Activated CD8-positive, alpha-beta T cell treated with anti-CD3 and anti-CD28 coated beads for 36 hours (primary cell): ENCODE measurements at regions not wholly inside any gene's neighbourhood (a gene's known extent, or its start where the extent isn't known, plus 50 kb on each side); places are given as distances from the start of the nearest gene placed in this dataset.

ENCODE experiments used
- ATAC-seq: fragments of 200-7000 bp; cut with Tn5 transposase; one replicate; pipeline ENCODE4 v1.10.0; 2021; ENCODE audit warnings: mild to moderate bottlenecking, moderate library complexity
- CTCF ChIA-PET: fragments of 350-600 bp; sonication (Branson Sonifier 250); formaldehyde crosslinking; loops from one replicate; lab custom pipeline; 2021; ENCODE audit warnings: antibody characterized with exemption; lab: Charles Lee
- POLR2A ChIA-PET: fragments of 350-600 bp; sonication (Branson Sonifier 250); formaldehyde crosslinking; loops from one replicate; lab custom pipeline; 2021; ENCODE audit warnings: antibody characterized with exemption; lab: Charles Lee
- DNase-seq: peaks from one replicate; pipeline ENCODE4 v3.0.0-alpha.2; 2020
- H3K27ac Mint-ChIP-seq: one replicate; pipeline ENCODE4 v1.8.0; 2021; ENCODE audit warnings: mild to moderate bottlenecking, mixed read lengths
- H3K27me3 Mint-ChIP-seq: one replicate; pipeline ENCODE4 v1.8.0; 2021; ENCODE audit warnings: mixed read lengths
- H3K36me3 Mint-ChIP-seq: one replicate; pipeline ENCODE4 v1.8.0; 2021; ENCODE audit warnings: low read depth, mixed read lengths
- H3K4me1 Mint-ChIP-seq: one replicate; pipeline ENCODE4 v1.8.0; 2021; ENCODE audit warnings: low read depth, mixed read lengths
- H3K4me3 Mint-ChIP-seq: one replicate; pipeline ENCODE4 v1.8.0; 2021; ENCODE audit warnings: mild to moderate bottlenecking, moderate library complexity, mixed read lengths
- H3K9me3 Mint-ChIP-seq: one replicate; pipeline ENCODE4 v1.8.0; 2021; ENCODE audit warnings: mixed read lengths
- CTCF ChIP-seq: fragments of 200-600 bp; IDR thresholded peaks from one replicate; pipeline ENCODE4 v1.8.0; 2022; ENCODE audit warnings: antibody characterized with exemption, mild to moderate bottlenecking
- intact Hi-C: fragments of 100-400 bp; cut with micrococcal nuclease; formaldehyde crosslinking; loops from one replicate; pipeline ENCODE4 v1.10.0; 2022

- DNase-seq (no peak), ATAC-seq (no peak)
- TF ChIP-seq CTCF: no peak
- H3K4me3 Mint-ChIP-seq: no peak overlapping the region
- ChIA-PET CTCF (no interaction called here), POLR2A (no interaction called here)
- peaks cover 6% of the 10 kb centered on the region for H3K9me3 Mint-ChIP-seq
- H3K27ac Mint-ChIP-seq: no peak overlapping the region
- H3K27me3 Mint-ChIP-seq: peaks cover 15% of the 10 kb centered on the region
- no peaks in the 10 kb centered on the region for H3K4me1 Mint-ChIP-seq
- intact Hi-C loops: no loop called here
- no peaks in the 10 kb centered on the region for H3K36me3 Mint-ChIP-seq
Observed at GRCh38 chr17:79676796-79677195, 53.9 kb upstream of the ENPP7 start.

DNA sequence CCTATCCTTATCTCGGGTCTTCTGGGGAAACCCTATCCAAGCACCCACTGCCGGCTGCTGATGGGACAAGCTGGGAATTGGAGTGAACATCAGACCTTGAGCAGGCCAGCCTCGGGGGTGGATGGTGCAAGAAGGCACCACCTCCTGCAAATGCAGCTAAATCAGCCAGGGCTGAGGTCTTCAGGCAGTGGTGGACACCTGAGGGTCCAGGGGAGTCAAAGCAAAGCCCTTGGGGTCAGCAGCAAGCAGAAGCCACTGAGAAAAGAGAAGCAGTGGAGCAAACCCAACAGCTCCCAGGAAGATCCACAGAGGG lies 55.4 kb upstream of the ENPP7 start:
- Mint-ChIP-seq H3K4me1 (no peaks in the 10 kb centered on the region), H3K27ac (no peak overlapping the region), H3K9me3 (peaks cover 6% of the 10 kb centered on the region), H3K4me3 (no peak overlapping the region), H3K36me3 (no peaks in the 10 kb centered on the region), H3K27me3 (peaks cover 12% of the 10 kb centered on the region)
- DNase-seq: no peak
- intact Hi-C loops: no loop called here
- POLR2A ChIA-PET: no interaction called here
- no peak for TF ChIP-seq CTCF
- ATAC-seq: no peak
- CTCF ChIA-PET: interaction anchor here (0.6 kb wide), 1 partner anchor 68 kb away, joined by 3 read pairs; no protein-coding TSS in a partner anchor

DNA sequence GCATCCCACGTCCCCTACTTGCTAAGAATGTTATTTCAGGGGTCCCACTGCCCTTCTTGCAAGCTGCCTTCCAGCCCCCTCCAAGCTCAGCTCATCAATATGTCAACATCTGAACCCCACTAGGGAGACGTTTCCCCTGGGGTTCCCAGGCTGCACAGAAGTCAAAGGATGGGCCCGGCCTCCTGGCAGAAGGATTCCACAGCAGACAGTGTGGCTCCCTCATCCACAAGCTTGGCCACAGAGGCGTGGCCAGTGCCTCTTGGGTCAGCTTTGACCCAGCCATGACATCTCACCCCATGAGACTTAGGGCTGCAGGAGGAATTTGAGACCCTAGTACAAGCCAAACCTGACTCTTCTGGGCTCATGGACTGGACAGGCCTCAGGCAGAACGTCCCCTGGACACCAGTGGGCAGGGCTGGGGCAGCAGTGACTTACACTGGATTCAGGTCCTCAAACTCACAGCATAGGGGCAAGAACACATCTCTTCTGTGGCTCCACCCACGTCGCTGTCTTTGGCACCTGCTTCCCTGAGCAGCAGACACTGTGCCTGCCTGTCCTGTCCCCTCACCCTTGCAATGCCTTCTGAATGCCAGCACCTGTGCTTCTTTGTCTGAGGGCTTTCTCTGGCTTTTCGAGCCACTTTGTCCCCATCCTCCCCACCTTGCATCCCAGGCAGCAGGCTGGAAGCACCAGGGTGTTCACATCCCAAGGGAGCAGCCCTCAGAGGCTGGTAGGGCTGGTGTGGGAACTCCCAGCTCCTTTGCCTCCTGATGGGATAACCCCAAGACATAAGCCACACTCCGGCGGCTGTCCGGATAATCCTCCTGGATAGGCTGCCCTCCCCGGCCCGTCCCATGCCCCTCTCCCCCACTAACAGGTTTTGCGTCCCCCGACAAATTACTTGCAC lies 56.0 kb upstream of the ENPP7 start:
- ChIA-PET POLR2A (no interaction called here), CTCF (no interaction called here)
- Mint-ChIP-seq H3K4me1 (no peaks in the 10 kb centered on the region), H3K4me3 (no peak overlapping the region), H3K27ac (no peak overlapping the region), H3K27me3 (peaks cover 9% of the 10 kb centered on the region), H3K9me3 (peaks cover 6% of the 10 kb centered on the region), H3K36me3 (no peaks in the 10 kb centered on the region)
- ATAC-seq: no peak
- intact Hi-C loops: no loop called here
- no peak for TF ChIP-seq CTCF
- no peak for DNase-seq

- CTCF ChIA-PET: interaction anchor here (1.0 kb wide), 1 partner anchor 15 kb away, joined by 3 read pairs; no protein-coding TSS in a partner anchor
- no peaks in the 10 kb centered on the region for H3K36me3 Mint-ChIP-seq
- no peak for DNase-seq
- POLR2A ChIA-PET: no interaction called here
- ATAC-seq: no peak
- no peak overlapping the region for H3K27ac Mint-ChIP-seq
- peaks cover 9% of the 10 kb centered on the region for H3K27me3 Mint-ChIP-seq
- TF ChIP-seq CTCF: no peak
- H3K4me1 Mint-ChIP-seq: no peaks in the 10 kb centered on the region
- intact Hi-C loops: no loop called here
- no peak overlapping the region for H3K4me3 Mint-ChIP-seq
- peaks cover 6% of the 10 kb centered on the region for H3K9me3 Mint-ChIP-seq
Observed at GRCh38 chr17:79673517-79673916, 57.2 kb upstream of the ENPP7 start.

DNA sequence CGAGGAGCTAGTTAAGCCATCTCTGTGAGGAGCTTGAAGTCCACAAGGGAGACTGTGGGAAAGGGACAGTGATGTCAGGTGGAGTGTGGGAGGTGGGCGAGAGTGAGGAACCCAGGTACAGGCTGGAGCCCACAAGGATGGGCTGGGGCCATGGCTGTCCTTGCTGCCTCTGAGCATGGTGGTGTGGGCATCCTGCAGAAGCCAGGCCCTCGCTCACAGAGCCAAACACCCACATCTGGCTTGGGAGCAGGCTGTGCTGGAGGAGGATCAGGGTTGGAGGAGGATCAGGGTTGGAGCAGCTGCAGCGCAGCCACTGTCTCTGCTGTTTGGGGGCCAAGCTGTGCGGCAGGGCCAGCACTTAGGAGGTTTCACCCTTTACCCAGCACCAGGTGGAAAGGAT lies 58.2 kb upstream of the ENPP7 start:
- ATAC-seq (no peak), DNase-seq (no peak)
- Mint-ChIP-seq H3K36me3 (no peaks in the 10 kb centered on the region), H3K4me3 (no peak overlapping the region), H3K4me1 (no peaks in the 10 kb centered on the region), H3K27ac (no peak overlapping the region), H3K27me3 (peaks cover 11% of the 10 kb centered on the region), H3K9me3 (peaks cover 6% of the 10 kb centered on the region)
- TF ChIP-seq CTCF: no peak
- POLR2A ChIA-PET: no interaction called here
- intact Hi-C loops: no loop called here
- CTCF ChIA-PET: no interaction called here
